Pancreas (tissue), 10 donors: ENCODE measurements at regions not wholly inside any gene's neighbourhood (a gene's known extent, or its start where the extent isn't known, plus 50 kb on each side); places are given as distances from the start of the nearest gene placed in this dataset.
A peak's percentile ranks its signal among the peaks of the same experiment; 100 is the strongest.

Source experiments
- ATAC-seq, 4 donors: fragments of 200-7000 bp; cut with Tn5 transposase; one replicate each; pipeline versions ENCODE4 v1.8.0 to v1.9.1; 2020; ENCODE audit warnings: mild to moderate bottlenecking in 4 of 4, moderate library complexity in 4 of 4
- DNase-seq, 6 donors: peaks; one replicate each; pipeline ENCODE4 v3.0.0-alpha.2; 2020
- FAIRE-seq: peaks from 2 replicates; lab custom pipeline; 2012; peaks lifted over from hg19 to GRCh38; lab: Jason Lieb, UNC
- H3K27ac ChIP-seq, 4 donors: fragments of 200-600 bp; sonication (generic); 1 replicate in 3 of 4; 2 replicates in 1 of 4; pipeline versions ENCODE4 v1.5.0 to v1.8.0; 2020
- H3K27me3 ChIP-seq, 4 donors: fragments of 200-600 bp; one replicate each; pipeline ENCODE4 v1.8.0; 2021
- H3K36me3 ChIP-seq, 3 donors: fragments of 200-600 bp; sonication (generic) in 1 of 3; one replicate each; pipeline versions ENCODE4 v1.5.0 to v1.8.0; 2020 to 2021
- H3K4me1 ChIP-seq, 3 donors: fragments of 200-600 bp; one replicate each; pipeline ENCODE4 v1.8.0; 2021
- H3K4me3 ChIP-seq, 4 donors: fragments of 200-600 bp; sonication (generic) in 2 of 4; one replicate each; pipeline versions ENCODE4 v1.5.0 to v1.8.0; 2020 to 2021
- H3K9me3 ChIP-seq, 4 donors: fragments of 200-600 bp; one replicate each; pipeline ENCODE4 v1.8.0; 2021
- CTCF ChIP-seq, 4 donors: fragments of 200-600 bp; sonication (generic) in 3 of 4; IDR thresholded peaks; one replicate each; pipeline versions ENCODE4 v1.5.0 to v1.8.0; 2021; ENCODE audit warnings: antibody characterized with exemption in 4 of 4
- WGBS, 2 donors: extraction: QIAGEN DNeasy Blood & Tissue Kit; methylation state at CpG; one replicate each; pipeline ENCODE4 v1.1.7; 2013; 5-methylcytosine and 5-hydroxymethylcytosine counted together
- intact Hi-C, 3 donors: fragments of 100-400 bp; cut with DNase I; formaldehyde crosslinking; loops; one replicate each; pipeline versions ENCODE4 v1.11.1 to v1.14.2; 2022
- donor health status: healthy with polysubstance abuse.
- donor health status: DM: no; HTN: no; CAD: no; lungs with moderate emphysema.
- donor health status: DM: no; HTN: no; CAD: no.
- donor health status: control.
- donor health status: control.
- donor health status: Bipolar disorder and iron deficiency.
- donor health status: DM: yes; HTN: yes; CAD: no.
- donor health status: DM: no; HTN: no; CAD: no.
- donor health status: DM: no; HTN: no; CAD: no.
- donor health status: DM: yes; HTN: yes; CAD: no.

- intact Hi-C loops, result no loop called here
- TF ChIP-seq CTCF (IDR thresholded peaks at IDR 0.05), result no peak
- DNase-seq, result no peak
- H3K27me3 ChIP-seq, result peaks cover 0 to 12% (median 0%) of the 10 kb centered on the region in 4 donors
- 36 to 44% methylated on average over 7 of the region's 7 CpGs for WGBS, 2 donors
- H3K4me3 ChIP-seq, result no peak overlapping the region
- no peaks in the 10 kb centered on the region for H3K9me3 ChIP-seq
- FAIRE-seq, result no peak
- no peaks in the 10 kb centered on the region for H3K4me1 ChIP-seq
- H3K36me3 ChIP-seq, result no peaks in the 10 kb centered on the region
- ATAC-seq, result no peak
- no peak overlapping the region for H3K27ac ChIP-seq
Measured at GRCh38 chr10:104584541-104584940, 56.5 kb upstream of the SORCS3 start.

- WGBS, 2 donors, result 50 to 62% methylated on average over 2 of the region's 2 CpGs
- Histone ChIP-seq H3K9me3 (no peaks in the 10 kb centered on the region), H3K4me1 (no peaks in the 10 kb centered on the region), H3K36me3 (no peaks in the 10 kb centered on the region), H3K4me3 (no peak overlapping the region), H3K27me3 (peaks cover 0 to 3% (median 0%) of the 10 kb centered on the region in 4 donors), H3K27ac (no peak overlapping the region)
- FAIRE-seq, result no peak
- no peak for ATAC-seq
- TF ChIP-seq CTCF (IDR thresholded peaks at IDR 0.05), result no peak
- no peak for DNase-seq
- intact Hi-C loops, result no loop called here
Measured at GRCh38 chr10:104587751-104588150, 53.3 kb upstream of the SORCS3 start.

GRCh38 chr10:104589431-104589830 lies 51.7 kb upstream of the SORCS3 start:
- no peak overlapping the region for H3K27ac ChIP-seq
- H3K4me1 ChIP-seq, result no peaks in the 10 kb centered on the region
- TF ChIP-seq CTCF (IDR thresholded peaks at IDR 0.05), result no peak
- WGBS, 2 donors, result 62 to 65% methylated on average over 4 of the region's 4 CpGs
- no peaks in the 10 kb centered on the region for H3K36me3 ChIP-seq
- no peaks in the 10 kb centered on the region for H3K9me3 ChIP-seq
- FAIRE-seq, result no peak
- intact Hi-C loops, result no loop called here
- H3K27me3 ChIP-seq, result peaks cover 0 to 3% (median 0%) of the 10 kb centered on the region in 4 donors
- no peak for ATAC-seq
- no peak overlapping the region for H3K4me3 ChIP-seq
- DNase-seq, result peak in 1 of 6 donors; percentile 49

- no peak for FAIRE-seq
- no peak for TF ChIP-seq CTCF (IDR thresholded peaks at IDR 0.05)
- H3K9me3 ChIP-seq, result no peaks in the 10 kb centered on the region
- H3K36me3 ChIP-seq, result no peaks in the 10 kb centered on the region
- intact Hi-C loops, result no loop called here
- 74% methylated on average over 4 of the region's 4 CpGs for WGBS, 2 donors
- H3K27ac ChIP-seq, result no peak overlapping the region
- no peak for ATAC-seq
- H3K27me3 ChIP-seq, result peaks cover 0 to 3% (median 0%) of the 10 kb centered on the region in 4 donors
- H3K4me1 ChIP-seq, result no peaks in the 10 kb centered on the region
- H3K4me3 ChIP-seq, result no peak overlapping the region
- DNase-seq, result no peak
Measured at GRCh38 chr10:104589871-104590270, 51.2 kb upstream of the SORCS3 start.
